ENCODE measurements at regions not wholly inside any gene's neighbourhood (a gene's known extent, or its start where the extent isn't known, plus 50 kb on each side); places are given as distances from the start of the nearest gene placed in this dataset.

- CTCF ChIA-PET: no interaction called here
- Histone ChIP-seq H3K4me3 (replicated peaks in 1 of 3; ENCODE audit: insufficient read depth in 1 of 3, low read depth in 1 of 3, low read length in 3 of 3) (no peak overlapping the region), H3K4me2 (ENCODE audit: insufficient read depth, low read length) (no peak overlapping the region), H3K9me1 (replicated peaks; ENCODE audit: control insufficient read depth, extremely low read depth, insufficient read depth, low read length) (no peaks in the 10 kb centered on the region), H3K27me3 (ENCODE audit: control insufficient read depth in 2 of 2, insufficient read depth in 2 of 2, low read length in 2 of 2) (peaks cover 5 to 13% of the 10 kb centered on the region in 2 experiments), H3K9ac (replicated peaks; ENCODE audit: extremely low read depth, insufficient read depth, low read length) (no peak overlapping the region), H3K4me1 (ENCODE audit: control insufficient read depth, extremely low read depth, insufficient read depth, low read length) (no peaks in the 10 kb centered on the region), H3K9me3 (replicated peaks; ENCODE audit: control insufficient read depth, insufficient read depth, low read length) (no peaks in the 10 kb centered on the region), H3K36me3 (ENCODE audit: control insufficient read depth in 2 of 2, extremely low read depth in 1 of 2, insufficient read depth in 2 of 2, low read length in 2 of 2) (no peaks in the 10 kb centered on the region), H3K27ac (ENCODE audit: insufficient read depth, low read depth, low read length) (no peak overlapping the region), H4K20me1 (replicated peaks; ENCODE audit: control insufficient read depth, extremely low read depth, insufficient read depth, low read length) (no peaks in the 10 kb centered on the region), H2AFZ (ENCODE audit: low read depth, low read length) (no peak overlapping the region), H3K79me2 (ENCODE audit: control insufficient read depth, insufficient read depth, low read length) (no peaks in the 10 kb centered on the region)
- FAIRE-seq (no peak), DNase-seq (ENCODE audit: low read depth, low spot score) (no peak)
- POLR2A ChIA-PET: no interaction called here
- intact Hi-C loops (cut with micrococcal nuclease): no loop called here
- TF ChIP-seq MAX (IDR thresholded peaks at IDR 0.05; ENCODE audit: insufficient read depth, insufficient read length) (no peak), JUN (IDR thresholded peaks at IDR 0.05; ENCODE audit: borderline replicate concordance, insufficient read depth, insufficient read length, low read depth) (no peak), GATA2 (IDR thresholded peaks at IDR 0.05; ENCODE audit: insufficient read depth, insufficient read length, low read depth, low read length) (no peak), EZH2 (IDR thresholded peaks at IDR 0.05; ENCODE audit: borderline replicate concordance, low read depth, low read length, severe bottlenecking) (no peak), POLR2A (IDR thresholded peaks at IDR 0.05; ENCODE audit: low read depth, low read length) (no peak), POLR2AphosphoS5 (IDR thresholded peaks at IDR 0.05; ENCODE audit: insufficient read depth, low read depth, low read length) (no peak), CTCF (IDR thresholded peaks at IDR 0.05; ENCODE audit: extremely low read depth in 1 of 2, insufficient read depth in 1 of 2, low read depth in 1 of 2, low read length in 2 of 2) (no peak), MYC (IDR thresholded peaks at IDR 0.05; ENCODE audit: low read depth, low read length) (no peak), FOS (IDR thresholded peaks at IDR 0.05; ENCODE audit: borderline replicate concordance, insufficient read depth, low read length) (no peak)
- dilution Hi-C loops (cut with MboI; ENCODE audit: extremely low pct_ligation_motif_present, low sequenced_read_pairs): no loop called here
- no TSS peak for BruUV-seq (replicated peaks)
These were observed 227.1 kb downstream of the ANAPC1 start for GRCh38 chr2:111656894-111657293.
